Mesenchymal stem cell (in vitro differentiated cells and primary cell): ENCODE measurements at regions not wholly inside any gene's neighbourhood (a gene's known extent, or its start where the extent isn't known, plus 50 kb on each side); places are given as distances from the start of the nearest gene placed in this dataset.

Experiments
- DNase-seq: peaks from one replicate; pipeline ENCODE4 v3.0.0-alpha.2; 2013
- H2AFZ ChIP-seq: one replicate; pipeline ENCODE4 v1.6.1; 2013; ENCODE audit warnings: low read depth, mild to moderate bottlenecking, control low read depth, inconsistent platforms, low read length, moderate library complexity
- H2AK5ac ChIP-seq: 2 replicates; pipeline ENCODE4 v1.6.1; 2013; ENCODE audit warnings: low read length, moderate library complexity, mild to moderate bottlenecking, inconsistent platforms; ENCODE audit not compliant: severe bottlenecking
- H2BK120ac ChIP-seq: one replicate; pipeline ENCODE4 v1.6.1; 2013; ENCODE audit warnings: low read depth, mild to moderate bottlenecking, inconsistent platforms, low read length, moderate library complexity
- H2BK12ac ChIP-seq, 2 experiments: one replicate each; pipeline ENCODE4 v1.6.1; 2013; ENCODE audit warnings: inconsistent platforms in 2 of 2, low read length in 2 of 2, mild to moderate bottlenecking in 2 of 2, moderate library complexity in 2 of 2, control low read depth in 1 of 2
- H2BK15ac ChIP-seq: one replicate; pipeline ENCODE4 v1.6.1; 2013; ENCODE audit warnings: mild to moderate bottlenecking, low read depth, inconsistent platforms; ENCODE audit not compliant: poor library complexity, severe bottlenecking
- H2BK5ac ChIP-seq: 2 replicates; pipeline ENCODE4 v1.6.1; 2013; ENCODE audit warnings: low read depth, mild to moderate bottlenecking, low read length, control low read depth, inconsistent platforms; ENCODE audit not compliant: poor library complexity, severe bottlenecking
- H3K14ac ChIP-seq, 2 experiments: one replicate each; pipeline ENCODE4 v1.6.1; 2013; ENCODE audit warnings: inconsistent platforms in 2 of 2, low read length in 2 of 2, control low read depth in 1 of 2, mild to moderate bottlenecking in 1 of 2, moderate library complexity in 1 of 2
- H3K18ac ChIP-seq, 2 experiments: one replicate each; pipeline ENCODE4 v1.6.1; 2013; ENCODE audit warnings: inconsistent platforms in 2 of 2, low read length in 2 of 2, control low read depth in 1 of 2, low read depth in 1 of 2, mild to moderate bottlenecking in 1 of 2
- H3K23ac ChIP-seq, 2 experiments: one replicate each; pipeline ENCODE4 v1.6.1; 2013; ENCODE audit warnings: inconsistent platforms in 2 of 2, low read length in 2 of 2, mild to moderate bottlenecking in 2 of 2, moderate library complexity in 2 of 2, control low read depth in 1 of 2
- H3K27ac ChIP-seq: 2 replicates; pipeline ENCODE4 v1.5.1; 2013; ENCODE audit warnings: mild to moderate bottlenecking, moderate library complexity, low read length, control low read depth, inconsistent platforms; ENCODE audit not compliant: poor library complexity, severe bottlenecking
- H3K27me3 ChIP-seq, 2 experiments: 2 replicates each; pipeline versions ENCODE4 v1.6.1 to v1.7.0; 2013; ENCODE audit warnings: low read length in 2 of 2, mild to moderate bottlenecking in 2 of 2, moderate library complexity in 2 of 2, control low read depth in 1 of 2, inconsistent platforms in 1 of 2; ENCODE audit not compliant: control insufficient read depth in 1 of 2, insufficient read depth in 1 of 2
- H3K36me3 ChIP-seq, 2 experiments: 2 replicates each; pipeline versions ENCODE4 v1.6.1 to v1.7.0; 2013; ENCODE audit warnings: low read length in 2 of 2, control low read depth in 1 of 2, inconsistent platforms in 1 of 2, low read depth in 1 of 2, mild to moderate bottlenecking in 1 of 2; ENCODE audit not compliant: insufficient read depth in 2 of 2, control insufficient read depth in 1 of 2
- H3K4ac ChIP-seq, 2 experiments: one replicate each; pipeline ENCODE4 v1.6.1; 2013; ENCODE audit warnings: inconsistent platforms in 2 of 2, low read length in 2 of 2, mild to moderate bottlenecking in 2 of 2, moderate library complexity in 2 of 2, control low read depth in 1 of 2, low read depth in 1 of 2
- H3K4me1 ChIP-seq: 2 replicates; pipeline ENCODE4 v1.6.1; 2013; ENCODE audit warnings: low read depth, low read length, control low read depth; ENCODE audit not compliant: control insufficient read depth, insufficient read depth
- H3K4me2 ChIP-seq: 2 replicates; pipeline ENCODE4 v1.6.1; 2013; ENCODE audit warnings: low read length, mild to moderate bottlenecking, inconsistent platforms; ENCODE audit not compliant: poor library complexity, severe bottlenecking
- H3K4me3 ChIP-seq, 2 experiments: 2 replicates each; pipeline versions ENCODE4 v1.5.1 to v1.7.0; 2013; ENCODE audit warnings: low read length in 2 of 2, mild to moderate bottlenecking in 2 of 2, control low read depth in 1 of 2, low read depth in 1 of 2; ENCODE audit not compliant: insufficient read depth in 1 of 2
- H3K79me1 ChIP-seq: replicated peaks from 2 replicates; pipeline ENCODE4 v1.6.1; 2013; ENCODE audit warnings: mild to moderate bottlenecking, control low read depth, low read length, inconsistent platforms; ENCODE audit not compliant: poor library complexity, severe bottlenecking
- H3K9ac ChIP-seq: 2 replicates; pipeline ENCODE4 v1.7.0; 2013; ENCODE audit warnings: mild to moderate bottlenecking, low read length, moderate library complexity
- H3K9me3 ChIP-seq: 2 replicates; pipeline ENCODE4 v1.7.0; 2013; ENCODE audit warnings: mild to moderate bottlenecking, low read length; ENCODE audit not compliant: control insufficient read depth
- H4K8ac ChIP-seq: one replicate; pipeline ENCODE4 v1.6.1; 2013; ENCODE audit warnings: inconsistent platforms, mild to moderate bottlenecking, low read length, moderate library complexity
- H4K91ac ChIP-seq: one replicate; pipeline ENCODE4 v1.6.1; 2013; ENCODE audit warnings: mild to moderate bottlenecking, low read length, inconsistent platforms
- WGBS: methylation state at CpG from one replicate; pipeline ENCODE4 v1.1.7; 2013; ENCODE audit warnings: mixed read lengths; 5-methylcytosine and 5-hydroxymethylcytosine counted together

DNA sequence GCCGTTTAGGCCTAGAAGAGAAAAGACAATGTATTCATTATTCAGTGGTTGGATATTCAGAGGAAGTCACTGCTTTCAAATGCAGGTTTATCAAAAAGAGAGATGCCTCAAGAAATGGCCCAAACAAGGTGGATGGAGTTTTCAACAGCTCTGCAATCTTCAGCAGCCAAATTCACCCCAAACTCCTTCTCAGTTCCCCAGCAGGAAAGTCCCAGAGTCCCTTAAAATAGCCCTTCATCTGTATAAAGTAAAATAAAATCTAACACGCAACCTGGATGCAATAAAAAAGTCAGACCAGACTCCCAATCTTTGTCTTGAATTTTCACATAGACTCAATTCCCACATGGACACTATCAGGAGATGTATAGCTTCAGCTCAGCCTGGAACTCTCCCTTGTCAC lies 101.6 kb upstream of the SPATA12 start:
- 98% methylated on average over 2 of the region's 2 CpGs for WGBS
- no peak overlapping the region for H3K23ac ChIP-seq
- no peaks in the 10 kb centered on the region for H3K4me1 ChIP-seq
- H3K27ac ChIP-seq: no peak overlapping the region
- H3K36me3 ChIP-seq: peaks cover 0 to 22% of the 10 kb centered on the region in 2 experiments
- H3K18ac ChIP-seq: no peak overlapping the region
- H3K27me3 ChIP-seq: peaks cover 0 to 6% of the 10 kb centered on the region in 2 experiments
- H3K9ac ChIP-seq: no peak overlapping the region
- no peak overlapping the region for H4K8ac ChIP-seq
- H2AFZ ChIP-seq: no peak overlapping the region
- H2BK120ac ChIP-seq: no peak overlapping the region
- no peak overlapping the region for H2BK5ac ChIP-seq
- no peaks in the 10 kb centered on the region for H3K79me1 ChIP-seq
- no peak overlapping the region for H2AK5ac ChIP-seq
- H3K4ac ChIP-seq: no peak overlapping the region
- no peak overlapping the region for H3K4me3 ChIP-seq
- H3K14ac ChIP-seq: no peak overlapping the region
- DNase-seq: no peak
- no peaks in the 10 kb centered on the region for H3K9me3 ChIP-seq
- no peak overlapping the region for H3K4me2 ChIP-seq
- H4K91ac ChIP-seq: no peak overlapping the region
- no peak overlapping the region for H2BK12ac ChIP-seq
- no peak overlapping the region for H2BK15ac ChIP-seq

DNA sequence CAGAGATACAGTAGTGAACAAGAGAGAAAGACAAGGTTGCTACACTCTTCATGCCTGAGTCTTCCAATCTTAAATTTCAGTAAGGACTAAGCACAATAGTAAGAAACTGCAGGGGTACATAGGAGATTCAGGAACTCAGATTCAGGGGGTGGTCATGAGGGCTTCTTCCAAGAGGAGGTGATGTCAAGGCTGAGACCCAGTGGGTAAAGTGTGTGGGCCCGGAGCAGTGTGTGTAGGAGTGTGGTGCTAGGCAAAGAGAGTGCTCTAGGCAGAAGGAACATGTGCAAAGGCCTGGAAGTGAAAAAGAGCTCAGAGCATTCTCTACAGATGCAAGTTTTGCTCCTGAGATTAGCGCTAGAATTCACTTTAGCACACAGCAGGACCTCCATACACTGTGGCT lies 102.9 kb upstream of the SPATA12 start:
- no peak overlapping the region for H3K4me2 ChIP-seq
- H3K14ac ChIP-seq: no peak overlapping the region
- H3K9me3 ChIP-seq: no peaks in the 10 kb centered on the region
- no peak overlapping the region for H2BK5ac ChIP-seq
- no peak overlapping the region for H3K23ac ChIP-seq
- H3K4me1 ChIP-seq: no peaks in the 10 kb centered on the region
- H3K27ac ChIP-seq: no peak overlapping the region
- no peak for DNase-seq
- H2AFZ ChIP-seq: no peak overlapping the region
- no peak overlapping the region for H4K8ac ChIP-seq
- peaks cover 0 to 30% of the 10 kb centered on the region in 2 experiments for H3K36me3 ChIP-seq
- H3K18ac ChIP-seq: no peak overlapping the region
- H3K4me3 ChIP-seq: no peak overlapping the region
- H4K91ac ChIP-seq: no peak overlapping the region
- no peak overlapping the region for H2BK12ac ChIP-seq
- H2BK120ac ChIP-seq: no peak overlapping the region
- H3K27me3 ChIP-seq: peaks cover 0 to 6% of the 10 kb centered on the region in 2 experiments
- no peak overlapping the region for H2AK5ac ChIP-seq
- H2BK15ac ChIP-seq: no peak overlapping the region
- 94% methylated on average over 2 of the region's 2 CpGs for WGBS
- H3K79me1 ChIP-seq: no peaks in the 10 kb centered on the region
- H3K9ac ChIP-seq: no peak overlapping the region
- H3K4ac ChIP-seq: no peak overlapping the region

DNA sequence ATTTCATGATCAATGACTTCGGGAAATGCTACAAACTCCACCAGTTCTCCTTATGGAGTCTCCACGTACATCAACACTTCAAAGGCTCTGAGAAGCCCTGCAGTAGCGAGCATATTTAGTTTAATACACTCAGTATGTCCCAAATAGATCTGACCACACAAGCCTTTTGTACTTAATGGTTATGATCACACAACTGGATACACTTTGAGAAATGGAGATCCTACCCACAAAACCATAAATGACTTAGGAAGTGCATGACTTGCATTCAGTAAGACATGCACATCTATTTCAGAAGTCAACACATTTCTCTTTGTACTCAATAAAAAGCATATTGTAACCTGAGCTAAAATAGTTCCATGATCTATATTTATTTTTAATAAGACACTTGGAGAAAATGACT lies 103.6 kb upstream of the SPATA12 start:
- peaks cover 0 to 32% of the 10 kb centered on the region in 2 experiments for H3K36me3 ChIP-seq
- H3K4me3 ChIP-seq: no peak overlapping the region
- no peak overlapping the region for H2AFZ ChIP-seq
- no peak overlapping the region for H2BK120ac ChIP-seq
- H3K27ac ChIP-seq: no peak overlapping the region
- H3K27me3 ChIP-seq: peaks cover 0 to 6% of the 10 kb centered on the region in 2 experiments
- 93% methylated on average over 3 of the region's 3 CpGs for WGBS
- no peak for DNase-seq
- H3K79me1 ChIP-seq: no peaks in the 10 kb centered on the region
- H2AK5ac ChIP-seq: no peak overlapping the region
- H3K9ac ChIP-seq: no peak overlapping the region
- H3K9me3 ChIP-seq: no peaks in the 10 kb centered on the region
- no peak overlapping the region for H3K23ac ChIP-seq
- H2BK5ac ChIP-seq: no peak overlapping the region
- no peak overlapping the region for H3K4ac ChIP-seq
- H2BK12ac ChIP-seq: no peak overlapping the region
- no peaks in the 10 kb centered on the region for H3K4me1 ChIP-seq
- no peak overlapping the region for H4K91ac ChIP-seq
- H3K4me2 ChIP-seq: no peak overlapping the region
- H3K14ac ChIP-seq: no peak overlapping the region
- H2BK15ac ChIP-seq: no peak overlapping the region
- H4K8ac ChIP-seq: no peak overlapping the region
- H3K18ac ChIP-seq: no peak overlapping the region

DNA sequence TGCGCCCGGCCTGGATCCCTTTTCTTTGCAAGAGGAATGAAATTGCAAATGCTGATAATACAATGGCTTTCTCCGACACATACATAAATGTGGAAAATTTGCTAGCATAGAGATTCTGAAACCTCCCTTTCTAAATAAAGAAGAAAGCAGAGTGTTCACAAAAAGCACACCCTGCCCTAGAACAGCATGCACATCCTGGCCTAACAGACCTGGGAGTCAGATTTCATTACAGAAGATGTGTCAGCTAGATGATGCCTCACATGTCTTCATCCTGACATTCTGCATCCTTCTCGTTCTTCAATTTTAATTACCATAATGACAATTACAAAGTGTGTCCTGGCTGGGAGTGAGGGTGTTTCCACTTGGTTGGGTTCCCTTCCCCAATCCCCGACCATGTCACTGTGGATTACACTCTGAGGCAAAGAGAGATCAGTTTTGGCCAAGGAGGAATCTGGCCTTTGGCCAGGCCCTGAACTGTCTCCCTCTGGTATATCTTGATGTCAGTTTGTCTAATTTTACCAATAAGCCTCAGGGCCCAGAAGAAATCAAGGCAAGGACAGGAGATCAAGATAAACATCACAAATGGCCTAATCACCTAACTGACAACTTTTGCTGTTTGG lies 104.9 kb upstream of the SPATA12 start:
- H3K36me3 ChIP-seq: peaks cover 0 to 32% of the 10 kb centered on the region in 2 experiments
- no peak overlapping the region for H3K18ac ChIP-seq
- no peaks in the 10 kb centered on the region for H3K79me1 ChIP-seq

More for the DNA sequence above, 104.9 kb upstream of the SPATA12 start:
- H3K27ac ChIP-seq: no peak overlapping the region
- H2BK5ac ChIP-seq: no peak overlapping the region
- no peak overlapping the region for H3K4me3 ChIP-seq
- no peak overlapping the region for H2BK12ac ChIP-seq
- H2BK15ac ChIP-seq: no peak overlapping the region
- no peak overlapping the region for H3K4ac ChIP-seq
- peaks cover 0 to 6% of the 10 kb centered on the region in 2 experiments for H3K27me3 ChIP-seq
- DNase-seq: no peak
- no peak overlapping the region for H4K8ac ChIP-seq
- H2BK120ac ChIP-seq: no peak overlapping the region
- H4K91ac ChIP-seq: no peak overlapping the region
- H3K14ac ChIP-seq: no peak overlapping the region
- no peak overlapping the region for H2AFZ ChIP-seq
- H3K23ac ChIP-seq: no peak overlapping the region
- no peak overlapping the region for H3K9ac ChIP-seq
- H3K9me3 ChIP-seq: no peaks in the 10 kb centered on the region
- 96% methylated on average over 5 of the region's 5 CpGs for WGBS
- no peak overlapping the region for H3K4me2 ChIP-seq
- H2AK5ac ChIP-seq: no peak overlapping the region
- no peaks in the 10 kb centered on the region for H3K4me1 ChIP-seq
